DND-41 (cell line): ENCODE measurements at regions not wholly inside any gene's neighbourhood (a gene's known extent, or its start where the extent isn't known, plus 50 kb on each side); places are given as distances from the start of the nearest gene placed in this dataset.

Source experiments
- EZH2 ChIP-seq: IDR thresholded peaks from 3 replicates; pipeline ENCODE4 v1.6.1; 2012; ENCODE audit warnings: borderline replicate concordance, low read depth, mild to moderate bottlenecking, moderate library complexity, low read length, inconsistent platforms; ENCODE audit not compliant: severe bottlenecking
- TF ChIP-seq, protein P1 (sequence below): IDR thresholded peaks from 2 replicates; pipeline ENCODE4 v1.5.1; 2012; ENCODE audit warnings: borderline replicate concordance, low read length, moderate library complexity, mild to moderate bottlenecking; ENCODE audit not compliant: poor library complexity, severe bottlenecking; ENCODE audit errors: extremely low read depth

DNA sequence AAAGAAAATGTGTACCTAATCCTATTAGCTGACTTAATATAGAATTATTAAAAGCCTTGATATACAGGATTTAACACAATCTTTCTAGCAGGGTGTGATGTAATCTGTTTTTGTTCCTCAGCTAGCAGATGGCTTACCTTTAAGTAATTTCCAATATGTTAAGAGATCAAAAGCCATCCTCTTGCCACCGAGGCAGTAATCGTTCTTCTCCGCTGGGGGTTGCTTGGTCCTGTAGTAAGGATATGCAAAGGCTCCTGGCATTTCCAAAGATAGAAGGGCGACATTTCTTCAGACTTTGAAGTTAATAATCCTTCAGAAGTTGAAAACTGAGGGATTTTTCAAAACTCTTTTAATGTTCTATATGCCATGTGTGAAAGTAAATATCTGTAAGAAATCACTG lies 156.4 kb downstream of the FZD1 start:
- TF ChIP-seq, protein P1, sequence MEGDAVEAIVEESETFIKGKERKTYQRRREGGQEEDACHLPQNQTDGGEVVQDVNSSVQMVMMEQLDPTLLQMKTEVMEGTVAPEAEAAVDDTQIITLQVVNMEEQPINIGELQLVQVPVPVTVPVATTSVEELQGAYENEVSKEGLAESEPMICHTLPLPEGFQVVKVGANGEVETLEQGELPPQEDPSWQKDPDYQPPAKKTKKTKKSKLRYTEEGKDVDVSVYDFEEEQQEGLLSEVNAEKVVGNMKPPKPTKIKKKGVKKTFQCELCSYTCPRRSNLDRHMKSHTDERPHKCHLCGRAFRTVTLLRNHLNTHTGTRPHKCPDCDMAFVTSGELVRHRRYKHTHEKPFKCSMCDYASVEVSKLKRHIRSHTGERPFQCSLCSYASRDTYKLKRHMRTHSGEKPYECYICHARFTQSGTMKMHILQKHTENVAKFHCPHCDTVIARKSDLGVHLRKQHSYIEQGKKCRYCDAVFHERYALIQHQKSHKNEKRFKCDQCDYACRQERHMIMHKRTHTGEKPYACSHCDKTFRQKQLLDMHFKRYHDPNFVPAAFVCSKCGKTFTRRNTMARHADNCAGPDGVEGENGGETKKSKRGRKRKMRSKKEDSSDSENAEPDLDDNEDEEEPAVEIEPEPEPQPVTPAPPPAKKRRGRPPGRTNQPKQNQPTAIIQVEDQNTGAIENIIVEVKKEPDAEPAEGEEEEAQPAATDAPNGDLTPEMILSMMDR, result no peak
- TF ChIP-seq EZH2, result no peak
